ENCODE measurements at regions not wholly inside any gene's neighbourhood (a gene's known extent, or its start where the extent isn't known, plus 50 kb on each side); places are given as distances from the start of the nearest gene placed in this dataset.
"Not testable (repeated sequence)": the region's sequence is repeated elsewhere in the genome, so short reads cannot be mapped to it uniquely, and the experiment has no call there.

GRCh38 chr6:134537765-134538164 is 219.9 kb upstream of the SGK1 start:
- H3K4me3 ChIP-seq (ENCODE audit: low read depth, low read length); H4K8ac ChIP-seq (ENCODE audit: low read depth, low read length): not testable (repeated sequence)
- WGBS (ENCODE audit: extremely low coverage, insufficient coverage, insufficient read length), result no CpG with 5 or more reads among the region's 10 CpGs

GRCh38 chr6:134537146-134537555 is 219.2 kb upstream of the SGK1 start:
- Histone ChIP-seq H3K4me1 (ENCODE audit: control insufficient read depth in 1 of 2, insufficient read depth in 2 of 2, low read length in 2 of 2) (peaks cover 5 to 9% of the 10 kb centered on the region in 2 experiments), H3K4me2 (ENCODE audit: low read length) (no peak overlapping the region), H3K36me3 (ENCODE audit: control insufficient read depth in 1 of 2, insufficient read depth in 2 of 2, low read length in 2 of 2) (no peaks in the 10 kb centered on the region), H3K27me3 (ENCODE audit: insufficient read depth, low read length) (no peaks in the 10 kb centered on the region), H4K8ac (ENCODE audit: low read depth, low read length) (no peak overlapping the region), H3K9ac (ENCODE audit: low read length) (no peak overlapping the region), H4K12ac (ENCODE audit: low read depth, low read length) (no peak overlapping the region), H3K27ac (ENCODE audit: low read depth, low read length) (no peak overlapping the region), H2BK120ac (ENCODE audit: insufficient read depth, low read length, poor library complexity) (no peak overlapping the region), H3K4ac (ENCODE audit: low read depth, low read length) (no peak overlapping the region), H3K79me2 (ENCODE audit: control insufficient read depth, insufficient read depth, low read length, poor library complexity) (no peaks in the 10 kb centered on the region), H3K18ac (ENCODE audit: low read length) (no peak overlapping the region), H2AK5ac (ENCODE audit: low read length) (no peak overlapping the region), H4K91ac (ENCODE audit: low read depth, low read length) (no peak overlapping the region), H3K9me3 (ENCODE audit: insufficient read depth, low read depth, low read length) (no peaks in the 10 kb centered on the region), H2AFZ (ENCODE audit: insufficient read depth, low read length, poor library complexity) (no peak overlapping the region), H2BK5ac (ENCODE audit: low read depth, low read length, poor library complexity) (no peak overlapping the region), H3K23ac (ENCODE audit: low read length) (no peak overlapping the region), H2BK12ac (ENCODE audit: low read length) (peak overlapping the region; percentile 74), H3K4me3 (ENCODE audit: low read depth, low read length) (no peak overlapping the region), H3K14ac (ENCODE audit: low read length) (no peak overlapping the region), H3K79me1 (ENCODE audit: low read length) (peaks cover 9% of the 10 kb centered on the region)
- no CpG with 5 or more reads among the region's 2 CpGs for WGBS (ENCODE audit: extremely low coverage, insufficient coverage, insufficient read length)
- peak; percentile 30 to 54 for DNase-seq

More at GRCh38 chr6:134537765-134538164, 219.9 kb upstream of the SGK1 start:
- H3K4ac ChIP-seq (ENCODE audit: low read depth, low read length); H3K79me2 ChIP-seq (ENCODE audit: control insufficient read depth, insufficient read depth, low read length, poor library complexity); H4K91ac ChIP-seq (ENCODE audit: low read depth, low read length); H3K14ac ChIP-seq (ENCODE audit: low read length); H4K12ac ChIP-seq (ENCODE audit: low read depth, low read length); H2AFZ ChIP-seq (ENCODE audit: insufficient read depth, low read length, poor library complexity); H2BK5ac ChIP-seq (ENCODE audit: low read depth, low read length, poor library complexity); DNase-seq; H3K23ac ChIP-seq (ENCODE audit: low read length); H3K79me1 ChIP-seq (ENCODE audit: low read length); H2BK120ac ChIP-seq (ENCODE audit: insufficient read depth, low read length, poor library complexity); H2AK5ac ChIP-seq (ENCODE audit: low read length); H3K27ac ChIP-seq (ENCODE audit: low read depth, low read length); H3K36me3 ChIP-seq (ENCODE audit: control insufficient read depth in 1 of 2, insufficient read depth in 2 of 2, low read length in 2 of 2); H3K4me2 ChIP-seq (ENCODE audit: low read length); H3K27me3 ChIP-seq (ENCODE audit: insufficient read depth, low read length); H3K4me1 ChIP-seq (ENCODE audit: control insufficient read depth in 1 of 2, insufficient read depth in 2 of 2, low read length in 2 of 2); H2BK12ac ChIP-seq (ENCODE audit: low read length); H3K9ac ChIP-seq (ENCODE audit: low read length); H3K18ac ChIP-seq (ENCODE audit: low read length); H3K9me3 ChIP-seq (ENCODE audit: insufficient read depth, low read depth, low read length): not testable (repeated sequence)

GRCh38 chr6:134535831-134536230 is 217.9 kb upstream of the SGK1 start:
- H2AK5ac ChIP-seq (ENCODE audit: low read length), result no peak overlapping the region
- H3K4me1 ChIP-seq (ENCODE audit: control insufficient read depth in 1 of 2, insufficient read depth in 2 of 2, low read length in 2 of 2), result peaks cover 7 to 9% of the 10 kb centered on the region in 2 experiments
- H3K14ac ChIP-seq (ENCODE audit: low read length), result no peak overlapping the region
- no peak for DNase-seq
- H2AFZ ChIP-seq (ENCODE audit: insufficient read depth, low read length, poor library complexity), result no peak overlapping the region
- H3K79me2 ChIP-seq (ENCODE audit: control insufficient read depth, insufficient read depth, low read length, poor library complexity), result peaks cover 1% of the 10 kb centered on the region
- no peaks in the 10 kb centered on the region for H3K27me3 ChIP-seq (ENCODE audit: insufficient read depth, low read length)
- H4K8ac ChIP-seq (ENCODE audit: low read depth, low read length), result no peak overlapping the region
- H3K4me3 ChIP-seq (ENCODE audit: low read depth, low read length), result no peak overlapping the region
- H3K27ac ChIP-seq (ENCODE audit: low read depth, low read length), result no peak overlapping the region
- no peak overlapping the region for H3K9ac ChIP-seq (ENCODE audit: low read length)
- H3K79me1 ChIP-seq (ENCODE audit: low read length), result peaks cover 9% of the 10 kb centered on the region
- no CpG with 5 or more reads among the region's 2 CpGs for WGBS (ENCODE audit: extremely low coverage, insufficient coverage, insufficient read length)
- no peaks in the 10 kb centered on the region for H3K9me3 ChIP-seq (ENCODE audit: insufficient read depth, low read depth, low read length)
- H2BK120ac ChIP-seq (ENCODE audit: insufficient read depth, low read length, poor library complexity), result no peak overlapping the region
- H2BK12ac ChIP-seq (ENCODE audit: low read length), result no peak overlapping the region
- no peak overlapping the region for H3K23ac ChIP-seq (ENCODE audit: low read length)
- no peak overlapping the region for H3K4me2 ChIP-seq (ENCODE audit: low read length)
- no peak overlapping the region for H3K4ac ChIP-seq (ENCODE audit: low read depth, low read length)
- H4K12ac ChIP-seq (ENCODE audit: low read depth, low read length), result no peak overlapping the region
- H4K91ac ChIP-seq (ENCODE audit: low read depth, low read length), result peak overlapping the region; percentile 26
- H3K36me3 ChIP-seq (ENCODE audit: control insufficient read depth in 1 of 2, insufficient read depth in 2 of 2, low read length in 2 of 2), result no peaks in the 10 kb centered on the region
- H3K18ac ChIP-seq (ENCODE audit: low read length), result no peak overlapping the region
- no peak overlapping the region for H2BK5ac ChIP-seq (ENCODE audit: low read depth, low read length, poor library complexity)

- no peaks in the 10 kb centered on the region for H3K36me3 ChIP-seq (ENCODE audit: control insufficient read depth in 1 of 2, insufficient read depth in 2 of 2, low read length in 2 of 2)
- H3K4me3 ChIP-seq (ENCODE audit: low read depth, low read length), result no peak overlapping the region
- no peak overlapping the region for H4K91ac ChIP-seq (ENCODE audit: low read depth, low read length)
- no peak overlapping the region for H3K27ac ChIP-seq (ENCODE audit: low read depth, low read length)
- H3K4me2 ChIP-seq (ENCODE audit: low read length), result no peak overlapping the region
- peaks cover 5% of the 10 kb centered on the region in 2 experiments for H3K4me1 ChIP-seq (ENCODE audit: control insufficient read depth in 1 of 2, insufficient read depth in 2 of 2, low read length in 2 of 2)
- H3K9me3 ChIP-seq (ENCODE audit: insufficient read depth, low read depth, low read length), result no peaks in the 10 kb centered on the region
- H2BK12ac ChIP-seq (ENCODE audit: low read length), result no peak overlapping the region
- H3K23ac ChIP-seq (ENCODE audit: low read length), result no peak overlapping the region
- H4K12ac ChIP-seq (ENCODE audit: low read depth, low read length), result no peak overlapping the region
- no peak overlapping the region for H3K14ac ChIP-seq (ENCODE audit: low read length)
- H3K9ac ChIP-seq (ENCODE audit: low read length), result no peak overlapping the region
- no peak overlapping the region for H2AFZ ChIP-seq (ENCODE audit: insufficient read depth, low read length, poor library complexity)
- DNase-seq, result no peak
- peaks cover 7% of the 10 kb centered on the region for H3K79me1 ChIP-seq (ENCODE audit: low read length)
- H3K79me2 ChIP-seq (ENCODE audit: control insufficient read depth, insufficient read depth, low read length, poor library complexity), result peaks cover 3% of the 10 kb centered on the region
- no peak overlapping the region for H2AK5ac ChIP-seq (ENCODE audit: low read length)
- no peak overlapping the region for H2BK120ac ChIP-seq (ENCODE audit: insufficient read depth, low read length, poor library complexity)
- no CpG with 5 or more reads among the region's 2 CpGs for WGBS (ENCODE audit: extremely low coverage, insufficient coverage, insufficient read length)
- no peak overlapping the region for H3K18ac ChIP-seq (ENCODE audit: low read length)
- H4K8ac ChIP-seq (ENCODE audit: low read depth, low read length), result no peak overlapping the region
- no peak overlapping the region for H2BK5ac ChIP-seq (ENCODE audit: low read depth, low read length, poor library complexity)
- H3K27me3 ChIP-seq (ENCODE audit: insufficient read depth, low read length), result no peaks in the 10 kb centered on the region
- H3K4ac ChIP-seq (ENCODE audit: low read depth, low read length), result no peak overlapping the region
These were observed 216.8 kb upstream of the SGK1 start for GRCh38 chr6:134534708-134535149.
